ENCODE measurements at regions not wholly inside any gene's neighbourhood (a gene's known extent, or its start where the extent isn't known, plus 50 kb on each side); places are given as distances from the start of the nearest gene placed in this dataset.
A peak's percentile ranks its signal among the peaks of the same experiment; 100 is the strongest.

GRCh38 chr1:82950606-82951200 is 1048.2 kb downstream of the TTLL7 start:
- no peak for DNase-seq

- no peak for DNase-seq
Observed at GRCh38 chr1:82948386-82948785, 1050.5 kb downstream of the TTLL7 start.

GRCh38 chr1:82947278-82947677 is 1051.7 kb downstream of the TTLL7 start:
- no peak for DNase-seq

GRCh38 chr1:82946096-82946605 is 1052.8 kb downstream of the TTLL7 start:
- no peak for DNase-seq

GRCh38 chr1:82944822-82945221 is 1054.1 kb downstream of the TTLL7 start:
- DNase-seq: no peak

GRCh38 chr1:82934074-82934473 is 1064.9 kb downstream of the TTLL7 start:
- no peak for DNase-seq

- no peak for DNase-seq
Observed at GRCh38 chr1:82932727-82933126, 1066.2 kb downstream of the TTLL7 start.

- no peak for DNase-seq
Observed at GRCh38 chr1:82932207-82932606, 1066.7 kb downstream of the TTLL7 start.

GRCh38 chr1:82931006-82931405 is 1067.9 kb downstream of the TTLL7 start:
- peak; percentile 87 for DNase-seq

GRCh38 chr1:82927753-82928152 is 1071.2 kb downstream of the TTLL7 start:
- peak; percentile 57 for DNase-seq

GRCh38 chr1:82924666-82925065 is 1074.3 kb downstream of the TTLL7 start:
- DNase-seq: no peak

GRCh38 chr1:82923931-82924330 is 1075.0 kb downstream of the TTLL7 start:
- no peak for DNase-seq

- DNase-seq: no peak
Observed at GRCh38 chr1:82921759-82922158, 1077.2 kb downstream of the TTLL7 start.

- no peak for DNase-seq
Observed at GRCh38 chr1:82920418-82921248, 1078.3 kb downstream of the TTLL7 start.

- no peak for DNase-seq
Observed at GRCh38 chr1:82919837-82920236, 1079.1 kb downstream of the TTLL7 start.

GRCh38 chr1:82907313-82907712 is 1091.6 kb downstream of the TTLL7 start:
- no peak for DNase-seq

- DNase-seq: no peak
Observed at GRCh38 chr1:82903626-82904025, 1095.3 kb downstream of the TTLL7 start.

GRCh38 chr1:82901561-82901960 is 1097.4 kb downstream of the TTLL7 start:
- DNase-seq: no peak

- peak; percentile 20 for DNase-seq
Observed at GRCh38 chr1:82901118-82901517, 1097.8 kb downstream of the TTLL7 start.

GRCh38 chr1:82899017-82899416 is 1098.3 kb downstream of the ADGRL2 start:
- no peak for DNase-seq

- DNase-seq: no peak
Observed at GRCh38 chr1:82897549-82897948, 1096.8 kb downstream of the ADGRL2 start.

GRCh38 chr1:82896036-82896435 is 1095.3 kb downstream of the ADGRL2 start:
- no peak for DNase-seq

GRCh38 chr1:82894635-82895034 is 1093.9 kb downstream of the ADGRL2 start:
- no peak for DNase-seq

All from renal pelvis (tissue), 1 donor.